Endothelial cell (in vitro differentiated cells): ENCODE measurements at regions not wholly inside any gene's neighbourhood (a gene's known extent, or its start where the extent isn't known, plus 50 kb on each side); places are given as distances from the start of the nearest gene placed in this dataset.

Experiments
- DNase-seq: peaks from one replicate; pipeline ENCODE4 v3.0.0; 2021; ENCODE audit warnings: low spot score
- H3K27ac Mint-ChIP-seq: one replicate; pipeline ENCODE4 v1.8.0; 2021; ENCODE audit warnings: mixed read lengths, inconsistent platforms; ENCODE audit not compliant: unreplicated experiment
- H3K27me3 Mint-ChIP-seq: one replicate; pipeline ENCODE4 v1.8.0; 2021; ENCODE audit warnings: mild to moderate bottlenecking, moderate library complexity, mixed read lengths, inconsistent platforms; ENCODE audit not compliant: unreplicated experiment
- H3K36me3 Mint-ChIP-seq: one replicate; pipeline ENCODE4 v1.8.0; 2021; ENCODE audit warnings: mild to moderate bottlenecking, low read depth, mixed read lengths, inconsistent platforms; ENCODE audit not compliant: unreplicated experiment
- H3K4me1 Mint-ChIP-seq: one replicate; pipeline ENCODE4 v1.8.0; 2021; ENCODE audit warnings: mild to moderate bottlenecking, mixed read lengths, inconsistent platforms; ENCODE audit not compliant: unreplicated experiment
- H3K4me3 Mint-ChIP-seq: one replicate; pipeline ENCODE4 v1.8.0; 2021; ENCODE audit warnings: mild to moderate bottlenecking, mixed read lengths, inconsistent platforms; ENCODE audit not compliant: unreplicated experiment
- H3K9me3 Mint-ChIP-seq: one replicate; pipeline ENCODE4 v1.8.0; 2021; ENCODE audit warnings: mixed read lengths, inconsistent platforms; ENCODE audit not compliant: unreplicated experiment
- TF ChIP-seq, protein P1 (sequence below): fragments of 200-600 bp; sonication (generic); IDR thresholded peaks from one replicate; pipeline ENCODE4 v1.5.0; 2021; ENCODE audit warnings: antibody characterized with exemption; ENCODE audit not compliant: unreplicated experiment

DNA sequence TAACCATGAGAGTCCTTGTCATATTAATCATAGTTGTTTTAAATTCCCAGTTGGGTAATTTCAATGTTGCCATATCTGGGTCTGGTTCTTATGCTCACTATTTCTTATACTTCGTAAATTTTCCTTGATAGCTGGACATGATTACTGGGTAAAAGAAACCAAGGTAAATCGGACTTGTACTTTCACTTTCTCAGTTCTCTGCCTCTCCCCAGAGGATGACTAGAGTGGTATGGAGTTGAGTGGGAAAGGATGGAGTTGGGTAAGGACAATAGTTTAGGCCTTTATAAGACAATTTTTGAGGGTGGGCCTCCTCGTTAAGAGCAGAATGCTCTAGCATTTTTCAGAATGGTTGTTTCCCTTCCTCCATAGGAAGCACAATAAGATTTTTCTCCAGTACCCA lies 106.1 kb downstream of the CRPPA start:
- no peak for DNase-seq
- H3K4me3 Mint-ChIP-seq, result no peak overlapping the region
- TF ChIP-seq, protein P1, sequence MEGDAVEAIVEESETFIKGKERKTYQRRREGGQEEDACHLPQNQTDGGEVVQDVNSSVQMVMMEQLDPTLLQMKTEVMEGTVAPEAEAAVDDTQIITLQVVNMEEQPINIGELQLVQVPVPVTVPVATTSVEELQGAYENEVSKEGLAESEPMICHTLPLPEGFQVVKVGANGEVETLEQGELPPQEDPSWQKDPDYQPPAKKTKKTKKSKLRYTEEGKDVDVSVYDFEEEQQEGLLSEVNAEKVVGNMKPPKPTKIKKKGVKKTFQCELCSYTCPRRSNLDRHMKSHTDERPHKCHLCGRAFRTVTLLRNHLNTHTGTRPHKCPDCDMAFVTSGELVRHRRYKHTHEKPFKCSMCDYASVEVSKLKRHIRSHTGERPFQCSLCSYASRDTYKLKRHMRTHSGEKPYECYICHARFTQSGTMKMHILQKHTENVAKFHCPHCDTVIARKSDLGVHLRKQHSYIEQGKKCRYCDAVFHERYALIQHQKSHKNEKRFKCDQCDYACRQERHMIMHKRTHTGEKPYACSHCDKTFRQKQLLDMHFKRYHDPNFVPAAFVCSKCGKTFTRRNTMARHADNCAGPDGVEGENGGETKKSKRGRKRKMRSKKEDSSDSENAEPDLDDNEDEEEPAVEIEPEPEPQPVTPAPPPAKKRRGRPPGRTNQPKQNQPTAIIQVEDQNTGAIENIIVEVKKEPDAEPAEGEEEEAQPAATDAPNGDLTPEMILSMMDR, result no peak

DNA sequence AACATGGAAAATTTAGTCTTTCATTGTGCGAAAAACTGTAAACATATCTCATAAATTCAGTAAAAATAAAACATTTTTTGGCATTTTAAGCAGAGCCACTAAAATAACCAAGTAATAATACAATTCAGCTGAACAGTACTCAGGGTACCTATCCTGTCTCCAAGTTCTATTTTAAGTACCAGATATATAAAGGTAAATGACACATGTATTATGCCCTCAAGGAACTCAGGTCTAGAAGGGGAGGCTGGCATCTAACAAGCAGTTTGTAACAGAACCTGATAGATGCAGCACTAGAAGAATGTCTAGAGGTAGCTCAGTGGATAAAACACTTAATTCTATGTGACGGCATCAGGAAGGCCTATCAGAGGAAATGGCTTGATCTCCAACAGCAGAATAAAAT lies 112.2 kb downstream of the CRPPA start:
- no peaks in the 10 kb centered on the region for H3K27me3 Mint-ChIP-seq
- no peak for DNase-seq
- TF ChIP-seq, protein P1, result no peak
- no peak overlapping the region for H3K4me3 Mint-ChIP-seq
- peaks cover under 1% of the 10 kb centered on the region for H3K4me1 Mint-ChIP-seq
- H3K36me3 Mint-ChIP-seq, result no peaks in the 10 kb centered on the region
- H3K9me3 Mint-ChIP-seq, result no peaks in the 10 kb centered on the region
- H3K27ac Mint-ChIP-seq, result no peak overlapping the region

More for the DNA sequence above, 106.1 kb downstream of the CRPPA start:
- Mint-ChIP-seq H3K9me3 (no peaks in the 10 kb centered on the region), H3K36me3 (no peaks in the 10 kb centered on the region), H3K27me3 (no peaks in the 10 kb centered on the region), H3K4me1 (peaks cover 4% of the 10 kb centered on the region), H3K27ac (no peak overlapping the region)

DNA sequence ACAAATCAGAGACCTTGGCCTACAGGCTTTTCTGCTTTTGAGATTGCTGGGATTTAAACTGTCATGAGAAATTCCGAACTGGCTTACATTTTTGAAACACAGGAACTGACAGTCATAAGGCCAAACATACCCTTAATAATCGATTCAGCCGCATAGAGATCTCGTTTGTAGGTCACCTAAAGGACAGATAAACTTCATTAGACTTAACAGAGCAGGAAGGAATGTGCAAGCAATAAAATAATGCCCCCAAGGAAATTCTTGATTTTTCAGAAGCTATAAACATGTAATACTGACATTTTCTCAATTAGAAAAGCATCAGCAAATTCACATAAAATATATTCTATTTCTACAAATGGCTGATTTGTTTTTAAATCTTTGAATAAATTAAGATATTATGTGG lies 120.0 kb downstream of the CRPPA start:
- no peak for DNase-seq
- peaks cover 15% of the 10 kb centered on the region for H3K4me1 Mint-ChIP-seq

DNA sequence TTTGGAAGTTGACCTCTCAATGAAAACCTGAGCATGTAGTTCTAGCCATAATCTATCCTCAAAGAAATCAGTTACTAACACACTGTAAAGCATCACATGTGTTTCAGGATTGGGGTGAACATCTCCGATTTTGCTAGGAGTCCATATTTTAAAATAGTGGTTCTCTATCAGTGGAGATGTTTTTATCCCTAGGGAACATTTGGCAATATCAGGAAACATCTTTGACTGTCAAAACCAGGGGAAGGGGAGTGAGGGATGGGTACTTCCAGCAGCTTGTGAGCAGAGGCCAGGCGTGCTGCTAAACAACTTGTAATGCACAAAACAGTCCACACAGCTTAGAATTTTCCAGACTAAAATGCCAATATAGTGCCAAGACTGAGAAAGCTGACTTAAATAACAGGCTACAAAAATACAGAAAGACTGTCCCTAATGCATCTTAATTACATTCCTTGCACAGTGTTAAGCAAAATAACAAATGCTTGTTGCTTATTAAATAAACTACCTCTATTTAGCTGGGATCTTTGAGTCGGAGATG lies 120.9 kb downstream of the CRPPA start:
- Mint-ChIP-seq H3K27ac (no peak overlapping the region), H3K9me3 (no peaks in the 10 kb centered on the region), H3K36me3 (no peaks in the 10 kb centered on the region), H3K4me1 (peaks cover 22% of the 10 kb centered on the region), H3K27me3 (no peaks in the 10 kb centered on the region), H3K4me3 (no peak overlapping the region)
- TF ChIP-seq, protein P1, result no peak
- no peak for DNase-seq

More for the DNA sequence above, 120.0 kb downstream of the CRPPA start:
- H3K4me3 Mint-ChIP-seq, result no peak overlapping the region
- H3K9me3 Mint-ChIP-seq, result no peaks in the 10 kb centered on the region
- H3K27ac Mint-ChIP-seq, result no peak overlapping the region
- no peaks in the 10 kb centered on the region for H3K27me3 Mint-ChIP-seq
- H3K36me3 Mint-ChIP-seq, result no peaks in the 10 kb centered on the region
- TF ChIP-seq, protein P1, result no peak

DNA sequence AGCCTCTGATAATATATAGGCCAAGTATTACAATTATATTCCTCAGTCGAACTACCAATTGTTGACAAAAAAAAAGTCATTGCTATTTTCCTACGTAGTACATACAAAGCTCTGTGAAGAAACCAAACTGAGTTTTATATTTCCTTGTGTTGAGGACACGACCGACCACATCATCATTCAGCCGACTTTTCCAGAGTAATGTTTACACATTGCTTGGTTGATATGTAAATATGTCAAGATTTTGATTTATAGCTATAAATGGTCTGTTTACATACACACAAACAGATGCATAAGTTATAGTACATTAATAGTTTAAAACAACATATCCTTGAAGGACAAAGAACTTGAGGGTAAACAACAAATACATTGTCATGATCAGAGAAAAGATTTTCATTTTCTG lies 121.5 kb downstream of the CRPPA start:
- no peak overlapping the region for H3K27ac Mint-ChIP-seq
- H3K9me3 Mint-ChIP-seq, result no peaks in the 10 kb centered on the region
- no peak overlapping the region for H3K4me3 Mint-ChIP-seq
- H3K36me3 Mint-ChIP-seq, result no peaks in the 10 kb centered on the region
- peaks cover 27% of the 10 kb centered on the region for H3K4me1 Mint-ChIP-seq
- H3K27me3 Mint-ChIP-seq, result no peaks in the 10 kb centered on the region
- no peak for DNase-seq
- TF ChIP-seq, protein P1, result no peak
